NCI-H524 treated with DMSO at 0.1 percent for 48 hours (cell line): ENCODE measurements at regions not wholly inside any gene's neighbourhood (a gene's known extent, or its start where the extent isn't known, plus 50 kb on each side); places are given as distances from the start of the nearest gene placed in this dataset.

Experiments
- DNase-seq: peaks from one replicate; lab custom pipeline; 2025; lab: John Stamatoyannopoulos, UW

- DNase-seq = no peak
These were observed 61.2 kb downstream of the KLF6 start for GRCh38 chr10:3723766-3724165.

DNA sequence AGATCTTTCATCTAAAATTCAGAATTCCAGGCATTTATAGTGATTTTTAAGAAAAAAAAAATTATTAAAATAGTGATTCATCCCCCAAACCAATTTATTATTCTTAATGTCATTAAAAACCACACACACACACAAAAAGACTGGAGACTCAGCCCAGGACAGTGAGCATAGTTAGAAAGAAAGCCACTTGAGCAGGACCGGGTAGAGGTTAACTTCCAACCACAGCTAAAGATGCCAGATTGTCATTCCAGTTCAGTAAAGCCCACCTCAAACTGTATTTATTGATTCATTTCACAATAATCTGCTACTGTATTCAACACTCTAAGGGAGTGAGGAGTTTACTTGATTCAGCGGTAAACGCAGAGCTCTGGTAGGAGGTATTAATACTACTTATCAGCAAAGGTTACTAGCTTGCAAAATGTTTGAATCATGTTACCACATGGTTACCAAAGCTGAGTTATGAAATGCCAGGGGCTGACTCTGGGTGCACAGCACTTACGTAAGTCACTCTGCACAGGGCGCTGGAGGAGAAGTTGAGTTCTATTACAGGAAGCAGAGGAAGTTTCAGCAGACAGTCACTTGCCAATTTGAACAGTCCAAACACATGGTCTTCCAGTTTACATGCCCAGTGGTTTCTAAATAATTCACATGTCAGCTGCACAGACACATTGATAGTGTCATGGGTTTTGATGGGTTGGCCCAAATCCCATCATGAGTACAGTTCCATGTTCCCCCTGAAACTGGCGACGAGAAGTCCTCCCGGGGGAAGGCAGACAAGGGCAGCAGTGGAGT is 64.6 kb downstream of the KLF6 start:
- no peak for DNase-seq

DNA sequence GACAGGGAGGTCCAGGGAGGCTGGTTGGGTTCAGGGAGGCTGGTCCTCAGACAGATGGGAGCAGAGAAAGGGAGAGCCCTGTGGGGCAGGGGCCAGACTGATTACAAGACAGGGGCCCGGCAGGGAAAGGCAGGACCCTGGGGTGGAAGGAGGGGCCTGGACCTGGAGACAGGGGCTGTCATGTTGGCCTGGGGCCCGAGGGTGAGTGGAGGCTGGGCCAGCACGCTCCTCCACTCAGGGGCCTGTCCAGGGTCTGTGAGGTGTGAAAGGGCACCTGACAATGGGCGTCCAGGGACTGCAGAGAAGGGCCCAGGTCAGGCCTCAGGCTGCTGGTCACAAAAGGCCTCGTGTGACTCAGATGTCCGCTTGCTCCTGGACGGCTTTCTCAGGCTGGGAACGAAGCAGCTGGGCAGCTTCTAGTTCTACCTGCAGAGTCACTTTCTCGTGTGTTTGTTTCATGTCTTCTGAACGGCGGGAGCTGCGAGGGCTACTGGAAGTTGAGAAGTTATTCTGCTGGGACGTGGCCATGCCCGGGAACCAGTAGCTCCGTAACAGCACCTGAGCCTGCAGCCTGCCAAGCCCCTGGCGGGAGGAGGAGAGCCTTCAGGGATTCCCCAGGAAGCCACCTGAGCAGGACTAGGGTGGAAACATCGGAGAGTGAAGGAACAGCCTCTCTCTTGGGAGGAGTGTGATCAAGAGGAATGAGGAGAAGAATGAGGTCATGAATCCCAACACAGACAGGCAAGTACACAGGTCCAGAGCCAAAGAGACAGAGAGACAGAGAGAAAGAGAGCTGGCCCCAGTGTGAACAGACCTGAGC is 65.8 kb downstream of the KLF6 start:
- DNase-seq = no peak

DNA sequence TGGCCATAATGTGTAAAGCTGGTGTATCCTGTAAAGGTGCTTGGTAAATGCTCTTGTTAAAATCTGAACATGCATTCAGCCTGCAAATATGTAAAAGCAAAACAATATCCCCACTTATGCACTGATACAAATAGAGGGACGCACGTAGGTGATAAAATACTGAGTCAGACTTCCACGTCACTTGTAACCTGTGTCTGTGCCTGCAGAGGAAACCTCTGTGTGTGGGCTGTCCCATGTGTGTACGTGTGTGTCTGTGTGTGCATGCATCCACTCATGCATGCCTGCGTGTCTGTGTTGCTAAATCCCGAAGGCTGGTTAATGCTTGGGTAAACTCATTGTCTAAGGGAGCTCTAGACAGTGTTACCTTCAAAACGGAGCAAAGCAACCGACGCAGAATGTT is 68.9 kb downstream of the KLF6 start:
- DNase-seq = no peak

- DNase-seq = no peak
These were observed 70.0 kb downstream of the KLF6 start for GRCh38 chr10:3714967-3715366.

DNA sequence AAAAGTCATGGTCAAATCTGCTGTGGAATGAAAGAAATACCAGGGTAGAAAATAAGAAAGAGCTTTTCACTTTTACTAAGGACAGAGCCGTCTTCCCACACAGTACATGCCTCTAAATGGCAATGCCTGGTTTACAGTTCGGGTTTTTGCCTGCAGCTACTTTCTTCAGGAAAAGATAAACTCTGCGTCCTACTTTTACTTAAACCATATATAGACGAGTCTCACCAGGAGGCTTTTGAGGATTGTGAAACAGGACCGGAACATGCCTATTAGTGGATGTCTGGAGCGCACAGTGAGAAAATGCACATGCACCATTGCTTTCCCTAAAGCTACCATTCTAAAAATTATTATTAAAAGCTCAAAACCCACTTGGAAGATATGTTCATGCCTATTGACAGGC is 70.5 kb downstream of the KLF6 start:
- DNase-seq = no peak

GRCh38 chr10:3712707-3713106 is 72.3 kb downstream of the KLF6 start:
- no peak for DNase-seq

DNA sequence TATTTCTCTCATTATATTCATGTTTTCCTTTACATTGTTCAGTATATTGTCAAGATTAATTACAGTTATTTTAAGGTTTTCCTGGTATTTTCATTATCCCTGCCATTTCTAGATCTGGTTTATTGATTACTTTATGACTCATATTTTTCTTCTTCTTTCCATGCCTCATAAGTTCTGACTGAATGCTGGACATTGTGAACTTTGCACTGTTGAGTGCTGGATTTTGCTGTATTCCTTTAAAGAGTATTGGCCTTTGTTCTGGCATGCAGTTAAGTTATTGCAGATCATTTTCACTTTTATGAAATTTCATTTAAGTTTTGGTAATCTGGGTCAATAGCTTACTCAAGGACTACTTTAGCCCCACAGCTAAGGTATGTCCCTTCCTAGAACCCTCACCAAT is 73.1 kb downstream of the KLF6 start:
- DNase-seq = no peak

DNA sequence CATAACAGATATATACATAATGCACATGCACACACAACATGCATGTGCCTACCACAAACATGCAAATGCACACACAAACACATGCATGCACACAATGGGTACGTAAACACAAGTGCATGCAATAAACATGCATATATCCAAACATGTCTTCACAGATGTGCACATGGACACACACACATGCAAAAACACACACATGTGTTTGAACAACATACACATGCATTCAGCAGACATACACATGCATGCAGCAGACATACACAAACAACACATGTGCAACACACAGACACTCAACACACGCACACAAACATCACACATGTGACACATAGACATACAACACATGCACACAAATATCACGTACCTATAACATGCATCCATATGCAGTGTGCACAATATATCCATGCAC is 74.2 kb downstream of the KLF6 start:
- DNase-seq = no peak

DNA sequence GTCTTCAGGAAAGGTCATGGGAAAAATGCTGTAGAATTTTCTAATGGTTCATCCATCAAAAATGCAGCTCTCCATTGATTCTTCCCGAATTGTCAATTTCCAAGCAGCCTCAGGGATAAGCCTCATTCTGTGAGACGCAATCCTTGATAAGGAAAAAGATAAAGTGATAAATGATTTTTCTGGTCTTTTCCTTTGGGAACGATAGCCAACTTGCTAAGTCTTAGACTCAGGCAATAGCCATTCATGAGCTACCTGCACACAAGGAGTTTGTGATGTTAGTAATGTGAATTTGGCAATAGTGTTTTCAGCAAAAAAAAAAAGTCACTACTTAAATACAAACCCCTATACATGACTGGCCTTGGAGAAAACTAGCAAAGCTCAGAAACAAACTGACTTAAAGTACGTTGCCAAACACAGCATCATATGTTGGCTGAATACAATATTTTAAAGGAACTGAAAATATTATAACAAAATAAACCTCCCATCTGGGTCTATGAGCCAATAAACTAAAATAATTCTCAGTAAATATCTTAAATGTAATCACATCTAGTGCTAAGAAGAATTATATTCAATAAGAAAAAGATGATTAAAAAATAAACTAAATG is 75.5 kb downstream of the KLF6 start:
- no peak for DNase-seq

- DNase-seq = no peak
These were observed 76.2 kb downstream of the KLF6 start for GRCh38 chr10:3708852-3709251.

DNA sequence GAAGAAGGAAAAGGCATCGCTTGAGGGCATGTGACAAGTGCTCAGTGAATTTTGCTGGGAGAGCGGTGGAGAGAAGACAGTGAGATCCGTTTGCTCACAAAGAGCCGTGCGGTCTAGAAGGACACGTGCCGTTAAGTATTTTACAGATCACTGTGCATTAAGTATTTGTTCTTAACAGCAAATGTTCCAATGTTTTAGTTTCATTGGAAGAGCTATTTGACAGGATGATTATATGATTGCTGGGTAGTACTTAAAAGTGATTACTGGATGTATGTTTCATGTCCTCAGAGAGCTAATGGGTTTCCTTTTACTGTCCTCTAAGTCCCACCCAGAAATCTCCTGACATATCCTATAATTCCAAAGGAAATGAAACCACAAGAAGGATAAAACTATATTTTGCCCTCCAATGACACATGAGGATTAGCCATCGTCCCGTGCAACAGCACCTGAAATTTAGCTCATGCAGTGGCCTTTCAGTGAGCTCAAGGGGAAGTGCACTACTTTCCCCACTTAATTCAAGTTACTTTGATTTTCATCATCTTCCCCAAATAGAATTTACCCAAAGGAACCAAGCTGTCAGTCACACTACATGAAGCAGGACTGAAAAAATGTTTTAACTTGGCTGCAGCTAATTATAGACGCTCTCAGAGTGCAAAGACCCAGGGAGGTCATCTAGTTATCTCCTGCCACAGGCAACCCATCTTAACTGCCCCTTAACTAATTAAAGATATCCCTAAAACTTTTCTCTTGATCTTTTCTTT is 80.3 kb downstream of the KLF6 start:
- DNase-seq = no peak

GRCh38 chr10:3702569-3702968 is 82.4 kb downstream of the KLF6 start:
- DNase-seq = no peak

GRCh38 chr10:3702056-3702546 is 82.9 kb downstream of the KLF6 start:
- no peak for DNase-seq

DNA sequence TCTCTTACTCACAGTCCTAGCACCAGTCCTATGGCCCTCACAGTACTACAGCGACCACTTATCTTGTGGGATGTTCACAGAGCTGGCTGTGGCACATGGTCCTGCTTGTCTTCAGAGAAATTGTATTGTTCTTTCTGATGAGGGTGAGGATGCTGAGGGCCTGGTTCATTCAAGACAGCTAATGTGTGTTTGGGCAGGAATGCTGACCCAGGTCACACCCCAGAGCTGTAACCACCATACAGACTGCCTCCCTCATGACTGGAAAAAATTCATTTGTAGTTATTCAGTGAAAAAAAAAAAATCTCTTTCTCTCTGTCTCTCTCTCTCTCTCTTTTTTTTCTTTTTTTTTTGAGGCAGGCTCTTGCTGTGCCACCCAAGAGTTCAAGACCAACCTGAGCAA is 83.5 kb downstream of the KLF6 start:
- DNase-seq = no peak

DNA sequence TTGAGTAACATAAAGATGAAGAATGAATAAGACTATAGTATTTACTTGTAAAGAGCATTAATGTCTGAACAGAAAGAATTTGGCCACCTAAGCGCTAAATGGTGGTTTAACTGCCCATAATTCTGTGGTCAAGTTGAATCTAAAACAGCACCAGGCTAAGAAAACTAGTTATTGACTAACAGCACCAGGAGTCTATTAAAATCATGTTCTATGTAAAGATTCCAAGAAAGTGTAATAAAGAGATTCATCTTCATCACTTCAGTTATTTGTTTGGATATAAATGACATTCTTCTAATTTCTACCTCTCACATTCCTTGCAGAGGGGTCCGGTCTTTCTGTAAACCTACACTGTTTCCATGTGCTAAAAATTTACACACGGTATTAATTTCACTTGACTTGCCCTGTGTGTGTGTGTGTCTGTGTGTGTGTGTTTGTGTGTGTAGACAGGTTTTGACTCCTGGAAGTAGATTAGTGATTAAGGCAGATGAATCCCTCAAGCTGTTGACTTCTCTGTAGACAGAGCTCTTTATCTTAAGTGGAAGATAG is 84.4 kb downstream of the KLF6 start:
- no peak for DNase-seq

DNA sequence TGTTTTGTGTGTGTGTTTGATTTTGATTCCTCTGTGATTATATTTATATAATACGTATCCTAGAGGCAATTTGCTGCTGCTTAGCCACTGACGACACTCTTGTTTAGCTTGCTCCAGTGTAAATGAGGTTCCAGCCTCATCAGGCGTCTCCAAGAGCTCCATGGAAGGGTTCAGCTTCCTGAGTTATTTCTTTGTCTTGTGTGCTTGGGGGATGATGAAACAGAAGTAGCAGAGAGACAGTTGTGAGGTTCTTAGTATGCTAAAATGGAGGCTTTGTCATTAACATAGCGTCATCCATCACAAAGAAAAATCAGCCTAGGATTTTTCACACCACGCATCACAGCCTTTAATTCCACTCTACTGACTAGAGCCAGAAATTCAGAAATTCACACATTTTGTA is 85.1 kb downstream of the KLF6 start:
- DNase-seq = no peak

DNA sequence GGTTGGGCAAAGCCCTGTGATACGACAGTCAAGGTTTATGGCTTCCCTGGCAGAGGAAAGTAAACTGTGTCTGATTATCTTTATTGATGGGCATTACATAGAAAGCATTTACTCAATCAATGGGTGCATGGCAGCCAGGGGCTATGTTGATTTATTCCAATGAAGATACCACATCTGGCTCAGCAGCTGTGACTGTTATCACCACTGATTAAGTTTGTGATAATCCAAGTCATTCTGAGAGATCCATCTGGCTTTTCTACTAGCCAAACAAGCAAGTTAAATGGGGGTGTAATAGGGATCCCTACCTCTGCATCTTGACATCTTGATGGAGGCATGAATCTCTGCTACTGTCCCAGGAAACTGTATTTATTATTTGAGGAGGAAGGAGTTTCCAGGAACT is 86.7 kb downstream of the KLF6 start:
- no peak for DNase-seq

DNA sequence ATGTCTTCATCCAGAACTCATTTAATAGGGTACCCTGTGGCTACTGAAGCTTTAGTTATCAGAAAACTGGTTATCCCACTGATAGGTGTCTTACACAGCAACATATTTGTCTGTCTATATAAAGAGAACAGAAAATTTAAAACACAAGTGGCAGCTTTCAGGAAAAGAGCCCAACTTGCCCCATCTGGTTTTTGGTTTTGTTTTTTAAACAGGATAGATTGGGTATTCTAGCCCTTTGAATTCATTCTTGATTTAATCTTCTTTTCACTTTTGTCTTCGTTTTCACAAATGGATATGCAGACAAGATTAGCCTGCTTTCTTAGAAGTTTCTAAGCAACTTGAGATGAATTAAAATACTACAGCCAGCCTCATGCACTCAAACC is 91.3 kb downstream of the KLF6 start:
- no peak for DNase-seq

DNA sequence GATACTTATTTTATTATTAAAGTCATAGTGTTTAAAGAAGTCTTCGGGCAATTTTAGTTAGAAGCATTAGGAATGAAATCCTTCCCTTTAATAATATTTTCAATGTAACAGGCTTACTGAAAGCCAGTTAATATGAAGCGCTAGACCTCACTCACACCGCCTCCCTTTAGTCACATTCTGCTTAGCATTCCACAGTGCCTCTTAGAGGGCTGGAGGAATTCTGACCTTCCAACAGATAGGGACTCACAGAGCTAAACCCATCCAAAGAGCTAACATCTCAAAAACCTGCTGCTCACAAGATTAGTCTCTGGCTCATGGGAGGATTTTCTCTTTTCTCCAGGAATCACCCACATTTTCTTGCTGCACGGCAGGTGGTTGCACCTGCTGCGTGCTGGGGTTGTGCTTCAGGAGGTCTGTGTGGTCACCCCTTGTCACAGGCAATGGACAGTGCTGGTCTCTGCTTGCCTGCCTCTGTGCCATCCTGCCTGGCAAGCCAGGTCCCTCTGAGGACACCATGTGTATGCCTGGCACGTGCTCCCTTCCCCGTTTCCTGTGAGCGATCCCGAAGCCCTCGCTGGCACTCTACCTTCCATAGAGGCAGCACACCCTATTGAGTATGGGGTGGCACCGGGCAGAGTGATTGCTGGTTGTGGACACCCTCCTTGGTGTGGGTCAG is 91.8 kb downstream of the KLF6 start:
- DNase-seq = no peak

GRCh38 chr10:3692387-3692999 is 92.5 kb downstream of the KLF6 start:
- no peak for DNase-seq
